ENCODE measurements at regions not wholly inside any gene's neighbourhood (a gene's known extent, or its start where the extent isn't known, plus 50 kb on each side); places are given as distances from the start of the nearest gene placed in this dataset.

DNA sequence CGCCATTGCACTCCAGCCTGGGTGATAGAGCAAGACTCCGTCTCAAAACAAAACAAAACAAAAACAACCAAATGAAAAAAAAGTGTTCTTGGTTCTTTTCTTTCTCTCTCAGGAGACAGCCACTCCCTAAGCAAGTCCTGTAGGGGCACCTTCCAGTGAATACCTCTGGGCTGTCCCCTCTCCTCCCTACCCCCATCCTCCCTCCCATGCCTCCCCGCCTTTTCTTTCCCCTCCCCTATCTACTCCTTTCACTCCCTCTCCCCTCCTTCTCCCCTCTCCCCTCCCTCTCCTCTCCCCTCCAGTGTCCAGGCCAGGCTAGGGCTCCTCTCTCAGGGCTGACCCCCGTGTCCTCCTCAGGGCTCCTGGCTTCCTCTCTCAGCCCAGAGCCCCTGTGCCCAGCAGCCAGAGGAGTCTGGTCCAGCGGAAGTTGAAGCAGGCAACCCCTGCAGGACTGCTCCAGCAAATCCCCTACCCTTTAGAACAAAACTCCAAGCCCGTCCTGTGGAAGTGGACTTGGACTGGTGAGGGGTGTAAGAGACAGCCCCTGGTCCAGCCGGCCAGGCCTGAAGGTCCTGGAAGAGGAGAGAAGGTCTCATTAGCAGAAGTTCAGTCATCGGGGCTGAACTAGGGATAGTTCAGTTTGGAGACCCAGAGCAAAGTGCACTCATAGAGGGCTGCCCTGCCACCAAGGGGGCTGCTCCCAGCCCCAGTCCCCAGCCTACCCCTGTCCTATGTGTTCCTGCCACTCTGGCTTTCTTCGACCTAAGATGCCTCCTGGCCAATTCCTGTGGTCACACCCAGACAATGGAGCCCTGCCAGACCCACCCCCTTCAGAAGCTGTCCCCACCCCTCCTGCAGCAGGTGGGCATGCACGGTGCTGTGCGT lies 79.8 kb upstream of the IQSEC1 start:
- DNase-seq (ENCODE audit: low spot score): no peak

DNA sequence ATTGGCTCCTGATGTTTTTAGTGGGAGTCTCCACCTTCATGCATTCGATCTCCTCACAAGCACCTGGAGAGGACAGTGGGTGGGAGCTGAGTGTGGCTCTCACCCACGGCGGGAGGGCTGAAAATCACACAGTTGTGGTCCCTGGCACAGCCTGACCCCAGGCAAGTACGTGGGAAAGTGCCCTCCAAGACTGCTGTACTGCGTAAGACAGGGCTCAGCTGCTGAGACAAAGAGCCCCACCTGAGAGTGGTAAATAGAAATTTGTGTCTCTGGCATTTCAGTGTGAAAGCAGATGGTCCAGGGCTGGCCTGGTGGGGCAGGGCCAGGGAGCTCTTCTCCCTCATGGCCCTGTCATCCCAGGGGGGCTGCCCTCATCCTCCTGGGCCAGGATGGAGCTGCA lies 77.4 kb upstream of the IQSEC1 start:
- no peak for DNase-seq (ENCODE audit: low spot score)

- DNase-seq (ENCODE audit: low spot score): no peak
Measured at GRCh38 chr3:13149330-13150108, 76.3 kb upstream of the IQSEC1 start.

DNA sequence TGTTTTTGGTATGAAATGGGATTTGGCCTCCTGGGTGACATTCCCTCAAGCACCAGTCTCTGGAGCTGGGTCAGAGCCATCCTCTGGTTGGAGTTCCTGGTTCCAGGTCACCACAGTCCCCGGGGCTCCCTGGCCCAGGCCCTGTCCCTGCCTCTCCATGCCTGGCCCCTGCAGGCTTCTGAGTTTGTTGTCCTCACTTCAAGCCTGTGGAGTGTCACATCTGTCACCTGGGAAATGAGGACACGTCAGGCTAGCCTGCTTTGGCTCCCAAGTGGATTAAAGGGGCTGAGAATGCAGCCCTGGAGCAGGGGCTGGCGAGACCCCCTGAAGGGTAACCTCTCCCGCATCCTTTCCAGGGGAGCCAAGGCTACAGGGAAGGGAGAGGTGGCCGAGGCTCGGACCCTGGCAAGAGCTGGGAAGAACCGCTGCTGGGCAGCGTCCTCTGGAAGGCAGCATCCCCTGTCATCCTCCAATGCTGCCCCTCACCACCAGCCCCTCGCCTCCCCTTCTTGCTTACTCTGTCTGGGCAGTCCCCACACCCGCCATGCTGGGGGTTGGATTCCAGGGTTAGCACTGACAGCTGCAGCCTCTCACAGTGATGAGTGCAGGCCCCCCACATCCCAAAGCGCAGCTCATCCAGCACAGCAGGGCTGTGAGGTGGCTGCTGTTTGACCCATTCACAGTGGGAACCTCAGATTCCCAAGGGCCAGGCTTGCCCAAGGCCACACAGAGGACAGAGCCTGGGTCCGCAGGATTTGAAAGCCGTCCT lies 75.5 kb upstream of the IQSEC1 start:
- no peak for DNase-seq (ENCODE audit: low spot score)

DNA sequence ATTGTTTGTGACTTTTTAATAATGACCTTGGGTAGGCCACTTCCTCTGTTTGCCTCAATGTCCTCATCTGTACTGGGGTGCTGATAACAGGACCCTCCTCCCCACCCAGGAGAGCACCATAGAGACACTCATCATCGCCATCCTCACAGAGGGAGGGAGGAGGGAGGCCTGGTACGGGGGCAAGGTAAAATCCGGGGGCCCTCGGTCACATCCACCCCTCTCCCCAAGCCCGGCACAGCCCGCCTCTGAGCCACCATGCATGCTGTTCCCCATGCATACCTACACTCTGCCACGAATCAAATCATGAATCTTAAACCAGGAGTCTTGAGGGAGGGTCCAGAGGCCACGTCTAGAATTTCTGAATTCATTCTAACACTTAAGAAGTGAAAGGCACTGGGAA lies 74.9 kb upstream of the IQSEC1 start:
- DNase-seq (ENCODE audit: low spot score): no peak

- DNase-seq (ENCODE audit: low spot score): no peak
Measured at GRCh38 chr3:13147344-13147743, 74.1 kb upstream of the IQSEC1 start.

GRCh38 chr3:13146643-13147143 lies 73.5 kb upstream of the IQSEC1 start:
- DNase-seq (ENCODE audit: low spot score): no peak

- DNase-seq (ENCODE audit: low spot score): no peak
Measured at GRCh38 chr3:13145826-13146642, 72.8 kb upstream of the IQSEC1 start.

DNA sequence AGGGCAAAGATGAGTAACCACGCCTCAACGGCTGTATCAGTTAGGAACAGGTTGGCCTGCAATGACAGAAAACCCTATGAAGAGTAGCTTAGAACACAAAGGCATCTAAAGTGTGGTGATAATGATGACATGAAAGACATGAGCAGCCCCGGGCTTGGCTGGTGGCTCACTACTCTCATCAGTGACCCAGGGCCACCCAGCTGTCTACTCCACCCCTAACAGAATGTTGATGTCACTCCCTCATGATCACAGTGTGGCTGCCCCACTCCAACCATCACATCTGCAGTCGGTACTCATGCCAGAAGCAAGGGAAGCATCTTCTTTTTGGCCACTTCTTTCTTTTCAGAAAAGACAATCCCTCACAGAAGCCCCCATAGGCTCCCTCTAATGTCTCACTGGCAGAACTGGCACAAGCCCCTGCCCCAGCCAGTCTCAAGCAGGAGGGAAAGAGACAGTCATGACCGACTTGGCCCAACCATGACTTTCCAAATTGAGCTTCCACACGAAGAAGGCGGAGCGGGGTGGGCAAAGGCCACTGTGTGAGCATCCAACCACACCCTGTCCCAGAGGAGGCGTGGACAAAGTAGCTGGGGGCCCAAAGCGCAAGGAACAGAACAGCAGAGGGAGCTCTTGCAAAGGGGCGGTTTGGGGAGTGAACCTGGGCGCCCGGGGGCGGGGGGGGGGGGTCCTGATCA lies 72.0 kb upstream of the IQSEC1 start:
- no peak for DNase-seq (ENCODE audit: low spot score)

DNA sequence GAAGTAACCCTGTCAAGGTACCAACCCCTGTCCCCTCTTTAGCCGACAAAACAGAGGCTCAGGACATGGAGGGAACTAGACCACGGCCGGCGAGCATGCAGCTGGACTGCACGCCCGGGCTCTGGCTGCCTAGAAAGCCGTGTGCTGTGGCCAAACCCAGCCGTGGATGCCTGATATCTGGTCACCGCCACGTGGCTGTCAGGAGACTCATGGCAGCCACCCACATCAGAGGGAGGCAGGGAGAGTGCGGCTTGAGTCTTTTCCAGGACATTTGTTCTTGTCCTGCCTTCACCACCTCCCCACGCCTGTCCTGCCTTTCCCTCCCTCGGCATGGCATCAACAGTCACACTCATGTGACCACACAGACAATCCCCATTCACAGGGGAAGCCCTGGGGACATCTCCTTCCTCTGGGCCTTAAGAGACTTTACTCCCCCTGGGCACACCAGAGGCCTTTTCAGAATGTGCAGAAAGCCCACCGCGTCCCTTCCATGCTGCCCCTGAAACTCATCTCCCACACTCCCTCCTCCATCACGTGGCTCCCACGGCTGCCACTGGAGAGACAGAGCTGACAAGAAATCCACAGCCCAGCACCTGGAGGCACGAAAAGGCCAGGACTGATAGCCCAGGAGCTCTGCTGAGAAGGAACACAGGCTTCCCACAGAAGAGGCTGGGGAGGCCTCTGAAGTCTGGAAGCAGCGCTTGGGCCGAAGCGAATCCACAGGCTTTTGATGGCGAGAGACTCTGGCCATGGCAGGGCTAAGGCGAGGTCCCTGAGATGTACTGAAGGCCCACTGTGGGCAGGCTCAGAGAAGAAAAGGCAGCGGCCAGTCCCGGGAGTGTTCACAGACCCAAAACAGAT lies 71.2 kb upstream of the IQSEC1 start:
- DNase-seq (ENCODE audit: low spot score): no peak

GRCh38 chr3:13143381-13144004 lies 70.3 kb upstream of the IQSEC1 start:
- DNase-seq (ENCODE audit: low spot score): no peak

- DNase-seq (ENCODE audit: low spot score): no peak
Measured at GRCh38 chr3:13142552-13143380, 69.5 kb upstream of the IQSEC1 start.

- DNase-seq (ENCODE audit: low spot score): peak; percentile 23
Measured at GRCh38 chr3:13141991-13142412, 68.8 kb upstream of the IQSEC1 start.

DNA sequence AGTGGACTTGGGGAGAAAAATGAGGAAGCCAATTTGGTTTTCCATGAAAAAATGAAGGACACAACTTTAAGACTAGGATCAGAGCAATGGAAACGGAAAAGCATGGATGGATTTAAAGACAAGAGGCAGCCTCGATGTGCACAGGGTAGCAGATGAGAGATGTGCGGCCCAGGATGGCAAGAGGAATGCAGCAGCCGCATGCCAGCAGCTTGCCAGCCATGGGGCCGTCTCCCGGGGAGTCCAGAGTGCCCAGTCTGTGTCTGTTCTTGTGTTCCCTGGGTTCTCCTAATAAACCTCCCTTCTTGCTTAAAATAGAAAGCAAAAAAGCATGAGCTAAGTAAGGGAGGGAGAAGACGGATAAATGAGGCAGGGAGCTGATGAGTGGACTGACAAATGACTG lies 68.0 kb upstream of the IQSEC1 start:
- DNase-seq (ENCODE audit: low spot score): no peak

DNA sequence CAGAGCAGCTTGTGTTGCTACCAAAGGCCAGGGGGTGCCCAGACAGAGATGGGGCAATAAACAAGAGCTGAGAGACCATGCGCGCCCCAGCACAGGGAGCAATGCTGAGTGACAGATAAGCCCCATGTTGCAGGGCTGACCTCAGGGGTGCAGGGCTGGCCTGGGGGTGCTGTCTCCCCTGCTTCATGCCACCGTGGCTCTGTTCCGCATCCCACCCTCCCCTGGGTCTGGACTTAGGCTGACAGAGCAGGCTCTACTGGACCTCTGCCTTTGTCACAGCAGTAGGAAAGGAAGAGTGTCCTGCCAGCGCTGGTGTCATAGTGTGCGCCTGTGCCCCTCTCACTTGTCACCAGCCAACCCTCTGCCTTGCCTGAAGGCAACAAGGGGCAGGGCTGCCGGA lies 67.4 kb upstream of the IQSEC1 start:
- DNase-seq (ENCODE audit: low spot score): no peak

- no peak for DNase-seq (ENCODE audit: low spot score)
Measured at GRCh38 chr3:13139471-13140065, 66.3 kb upstream of the IQSEC1 start.

GRCh38 chr3:13138833-13139145 lies 65.6 kb upstream of the IQSEC1 start:
- DNase-seq (ENCODE audit: low spot score): no peak

All from kidney capillary endothelial cell (primary cell).